Lower leg skin (tissue), 3 donors: ENCODE measurements at regions not wholly inside any gene's neighbourhood (a gene's known extent, or its start where the extent isn't known, plus 50 kb on each side); places are given as distances from the start of the nearest gene placed in this dataset.

Source experiments
- CTCF ChIP-seq, 3 donors: fragments of 450-650 bp; IDR thresholded peaks; one replicate each; pipeline ENCODE4 v1.5.1; 2016; ENCODE audit warnings: antibody characterized with exemption in 3 of 3, mild to moderate bottlenecking in 3 of 3, moderate library complexity in 2 of 3
- POLR2A ChIP-seq, 2 donors: fragments of 450-650 bp; IDR thresholded peaks; one replicate each; pipeline ENCODE4 v1.6.1; 2016 to 2017; ENCODE audit warnings: antibody characterized with exemption in 2 of 2, mild to moderate bottlenecking in 1 of 2, moderate library complexity in 1 of 2

GRCh38 chr6:93970684-93971083 lies 551.3 kb upstream of the EPHA7 start:
- TF ChIP-seq POLR2A (IDR thresholded peaks at IDR 0.05) (no peak), CTCF (IDR thresholded peaks at IDR 0.05) (no peak)
